ENCODE measurements at regions not wholly inside any gene's neighbourhood (a gene's known extent, or its start where the extent isn't known, plus 50 kb on each side); places are given as distances from the start of the nearest gene placed in this dataset.

DNA sequence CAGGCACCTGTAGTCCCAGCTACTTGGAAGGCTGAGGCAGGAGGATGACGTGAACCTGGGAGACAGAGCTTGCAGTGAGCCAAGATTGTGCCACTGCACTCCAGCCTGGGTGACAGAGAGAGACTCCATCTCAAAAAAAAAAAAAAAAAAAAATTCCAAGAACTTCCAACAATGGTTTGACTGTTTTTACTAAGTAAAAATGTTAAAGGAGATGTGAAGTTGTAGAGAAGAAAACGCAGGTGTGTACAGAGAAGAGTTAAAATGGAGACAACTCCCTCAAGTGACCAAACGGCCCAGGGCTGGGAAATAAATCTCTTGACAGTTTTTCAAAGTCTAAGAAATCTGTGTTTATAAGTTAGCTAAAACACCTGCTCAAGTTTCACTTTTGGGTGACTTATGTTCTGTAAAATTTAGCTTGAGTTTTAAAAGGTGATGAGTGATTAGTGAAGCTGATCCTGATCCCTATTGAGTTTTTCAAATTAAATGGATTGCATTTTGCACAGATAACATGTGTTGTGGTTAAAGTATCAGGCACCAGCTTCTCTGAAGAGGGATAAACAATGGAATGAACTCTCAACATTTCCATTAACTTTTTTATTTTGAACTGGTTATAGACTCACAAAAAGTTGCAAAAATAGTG, 255.2 kb upstream of the CD180 start:
- Histone ChIP-seq H3K9me2 (ENCODE audit: insufficient read depth) (no peaks in the 10 kb centered on the region), H4K20me1 (ENCODE audit: insufficient read depth) (no peaks in the 10 kb centered on the region; the same call in 1 of the 2 replicates), H3K27ac (ENCODE audit: low read depth, low read length) (no peak overlapping the region), H3K79me2 (ENCODE audit: insufficient read depth, low read length) (no peaks in the 10 kb centered on the region), H3K9ac (ENCODE audit: low read length) (no peak overlapping the region), H3K9me3 (ENCODE audit: control insufficient read depth in 1 of 2, insufficient read depth in 1 of 2, low read depth in 1 of 2, low read length in 2 of 2) (no peaks in the 10 kb centered on the region), H3K4me3 (replicated peaks in 1 of 2; ENCODE audit: low read depth in 1 of 2, low read length in 2 of 2) (no peak overlapping the region), H3K36me3 (ENCODE audit: control insufficient read depth in 1 of 2, insufficient read depth in 2 of 2, low read length in 2 of 2) (no peaks in the 10 kb centered on the region), H3K4me1 (ENCODE audit: control insufficient read depth in 1 of 2, insufficient read depth in 2 of 2, low read length in 2 of 2) (no peaks in the 10 kb centered on the region), H2AFZ (ENCODE audit: low read depth, low read length, poor library complexity, severe bottlenecking) (no peak overlapping the region), H3K4me2 (ENCODE audit: low read length) (no peak overlapping the region), H3K27me3 (ENCODE audit: insufficient read depth, low read length) (no peaks in the 10 kb centered on the region)
- RAD21 ChIA-PET (ENCODE audit: low non-redundant PET in 1 of 2, low total read pairs in 2 of 2, uncharacterized antibody in 2 of 2, unreplicated experiment in 2 of 2): no interaction called here
- DNase-seq (ENCODE audit: low read depth, low spot score) (no peak), ATAC-seq (no peak)
- CTCF ChIA-PET: no interaction called here
- BruUV-seq (replicated peaks): no TSS peak
- TF ChIP-seq FOSL1 (IDR thresholded peaks at IDR 0.05; ENCODE audit: low read depth) (no peak), ZNF274 (IDR thresholded peaks at IDR 0.05; ENCODE audit: low read depth, low read length) (no peak), SRF (IDR thresholded peaks at IDR 0.05; ENCODE audit: low read depth) (no peak), CEBPB (IDR thresholded peaks at IDR 0.05; ENCODE audit: low read depth) (no peak), SIN3A (IDR thresholded peaks at IDR 0.05; ENCODE audit: low read depth) (no peak), POLR2A (IDR thresholded peaks at IDR 0.05; ENCODE audit: borderline replicate concordance, extremely low read depth, insufficient read depth, insufficient read length) (no peak), ZFX (IDR thresholded peaks at IDR 0.05) (no peak), EZH2phosphoT487 (IDR thresholded peaks at IDR 0.05; ENCODE audit: borderline replicate concordance) (no peak)
- TF ChIP-seq, protein P1, sequence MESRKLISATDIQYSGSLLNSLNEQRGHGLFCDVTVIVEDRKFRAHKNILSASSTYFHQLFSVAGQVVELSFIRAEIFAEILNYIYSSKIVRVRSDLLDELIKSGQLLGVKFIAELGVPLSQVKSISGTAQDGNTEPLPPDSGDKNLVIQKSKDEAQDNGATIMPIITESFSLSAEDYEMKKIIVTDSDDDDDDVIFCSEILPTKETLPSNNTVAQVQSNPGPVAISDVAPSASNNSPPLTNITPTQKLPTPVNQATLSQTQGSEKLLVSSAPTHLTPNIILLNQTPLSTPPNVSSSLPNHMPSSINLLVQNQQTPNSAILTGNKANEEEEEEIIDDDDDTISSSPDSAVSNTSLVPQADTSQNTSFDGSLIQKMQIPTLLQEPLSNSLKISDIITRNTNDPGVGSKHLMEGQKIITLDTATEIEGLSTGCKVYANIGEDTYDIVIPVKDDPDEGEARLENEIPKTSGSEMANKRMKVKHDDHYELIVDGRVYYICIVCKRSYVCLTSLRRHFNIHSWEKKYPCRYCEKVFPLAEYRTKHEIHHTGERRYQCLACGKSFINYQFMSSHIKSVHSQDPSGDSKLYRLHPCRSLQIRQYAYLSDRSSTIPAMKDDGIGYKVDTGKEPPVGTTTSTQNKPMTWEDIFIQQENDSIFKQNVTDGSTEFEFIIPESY (IDR thresholded peaks at IDR 0.05; ENCODE audit: extremely low read depth, insufficient replicate concordance, low read length): no peak
- TF ChIP-seq, protein P2, sequence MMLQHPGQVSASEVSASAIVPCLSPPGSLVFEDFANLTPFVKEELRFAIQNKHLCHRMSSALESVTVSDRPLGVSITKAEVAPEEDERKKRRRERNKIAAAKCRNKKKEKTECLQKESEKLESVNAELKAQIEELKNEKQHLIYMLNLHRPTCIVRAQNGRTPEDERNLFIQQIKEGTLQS (IDR thresholded peaks at IDR 0.05): no peak
- intact Hi-C loops (cut with micrococcal nuclease): no loop called here
- POLR2A ChIA-PET: no interaction called here
